ENCODE measurements at regions not wholly inside any gene's neighbourhood (a gene's known extent, or its start where the extent isn't known, plus 50 kb on each side); places are given as distances from the start of the nearest gene placed in this dataset.

DNA sequence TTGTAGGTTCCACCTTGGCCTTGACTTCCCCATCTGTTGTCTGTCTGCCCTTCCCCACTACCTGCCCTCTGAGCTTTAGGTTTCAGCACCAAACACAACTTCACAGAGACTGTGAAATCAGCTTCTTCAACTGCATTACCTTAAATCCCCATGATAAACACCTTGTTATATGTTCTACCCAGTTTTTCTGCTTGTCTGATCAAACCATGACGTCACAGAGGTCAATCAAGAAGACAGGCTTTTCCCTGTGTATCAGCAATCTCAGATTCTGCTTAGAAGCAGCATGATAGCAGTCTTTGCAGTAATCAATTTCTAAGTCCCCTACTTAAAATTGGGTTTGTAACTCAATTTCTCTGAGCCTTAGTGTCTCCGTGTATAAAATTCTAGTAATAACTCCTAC lies 175.0 kb downstream of the PLK2 start:
- TF ChIP-seq, protein P1, sequence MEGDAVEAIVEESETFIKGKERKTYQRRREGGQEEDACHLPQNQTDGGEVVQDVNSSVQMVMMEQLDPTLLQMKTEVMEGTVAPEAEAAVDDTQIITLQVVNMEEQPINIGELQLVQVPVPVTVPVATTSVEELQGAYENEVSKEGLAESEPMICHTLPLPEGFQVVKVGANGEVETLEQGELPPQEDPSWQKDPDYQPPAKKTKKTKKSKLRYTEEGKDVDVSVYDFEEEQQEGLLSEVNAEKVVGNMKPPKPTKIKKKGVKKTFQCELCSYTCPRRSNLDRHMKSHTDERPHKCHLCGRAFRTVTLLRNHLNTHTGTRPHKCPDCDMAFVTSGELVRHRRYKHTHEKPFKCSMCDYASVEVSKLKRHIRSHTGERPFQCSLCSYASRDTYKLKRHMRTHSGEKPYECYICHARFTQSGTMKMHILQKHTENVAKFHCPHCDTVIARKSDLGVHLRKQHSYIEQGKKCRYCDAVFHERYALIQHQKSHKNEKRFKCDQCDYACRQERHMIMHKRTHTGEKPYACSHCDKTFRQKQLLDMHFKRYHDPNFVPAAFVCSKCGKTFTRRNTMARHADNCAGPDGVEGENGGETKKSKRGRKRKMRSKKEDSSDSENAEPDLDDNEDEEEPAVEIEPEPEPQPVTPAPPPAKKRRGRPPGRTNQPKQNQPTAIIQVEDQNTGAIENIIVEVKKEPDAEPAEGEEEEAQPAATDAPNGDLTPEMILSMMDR (IDR thresholded peaks at IDR 0.05; ENCODE audit: insufficient read depth in 1 of 2, low read depth in 1 of 2, low read length in 1 of 2, severe bottlenecking in 1 of 2, unreplicated experiment in 1 of 2), result no peak

DNA sequence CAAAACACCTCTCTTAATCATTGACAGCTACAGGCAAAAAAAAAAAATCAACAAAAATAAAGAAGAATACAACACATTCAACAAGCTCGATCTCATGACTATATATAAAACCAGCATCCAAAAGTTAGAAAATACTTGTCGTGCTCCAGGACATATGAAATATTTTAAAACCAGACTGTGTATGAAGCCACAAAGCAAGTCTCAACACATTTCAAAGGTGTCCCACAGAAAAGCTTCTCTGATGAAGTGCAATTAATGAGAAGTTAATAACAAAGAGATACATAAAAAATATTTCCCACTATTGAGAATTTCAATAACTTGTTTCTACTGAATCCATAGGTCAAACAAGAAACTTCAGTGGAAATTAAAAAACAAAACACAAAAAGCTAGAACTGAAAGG lies 178.7 kb downstream of the PLK2 start:
- Mint-ChIP-seq H3K9me3 (ENCODE audit: unreplicated experiment) (no peaks in the 10 kb centered on the region), H3K27me3 (ENCODE audit: insufficient read depth, unreplicated experiment) (no peaks in the 10 kb centered on the region), H3K36me3 (ENCODE audit: insufficient read depth, unreplicated experiment) (no peaks in the 10 kb centered on the region), H3K27ac (ENCODE audit: unreplicated experiment) (no peak overlapping the region), H3K4me3 (ENCODE audit: unreplicated experiment) (no peak overlapping the region), H3K4me1 (ENCODE audit: low read depth, unreplicated experiment) (no peaks in the 10 kb centered on the region)
- ChIA-PET POLR2A (interaction anchor here (0.7 kb wide), 1 partner anchor 106 kb away, joined by 3 read pairs; no protein-coding TSS in a partner anchor), CTCF (interaction anchor here (1.1 kb wide), 1 partner anchor 17 kb away, joined by 3 read pairs; no protein-coding TSS in a partner anchor)
- BruUV-seq (replicated peaks), result no TSS peak
- intact Hi-C loops (cut with micrococcal nuclease; ENCODE audit: unreplicated experiment), result no loop called here
- Histone ChIP-seq H3K36me3 (ENCODE audit: control insufficient read depth, insufficient read depth, low read length) (no peaks in the 10 kb centered on the region), H3K9me3 (no peaks in the 10 kb centered on the region), H3K4me1 (no peaks in the 10 kb centered on the region), H3K27me3 (replicated peaks; ENCODE audit: control insufficient read depth, insufficient read depth, low read length) (no peaks in the 10 kb centered on the region), H3K4me3 (ENCODE audit: low read depth, low read length) (no peak overlapping the region)
- TF ChIP-seq, protein P1 (IDR thresholded peaks at IDR 0.05; ENCODE audit: insufficient read depth in 1 of 2, low read depth in 1 of 2, low read length in 1 of 2, severe bottlenecking in 1 of 2, unreplicated experiment in 1 of 2), result no peak
- DNase-seq, result no peak

More for the DNA sequence above, 175.0 kb downstream of the PLK2 start:
- Mint-ChIP-seq H3K4me1 (ENCODE audit: low read depth, unreplicated experiment) (no peaks in the 10 kb centered on the region), H3K27me3 (ENCODE audit: insufficient read depth, unreplicated experiment) (no peaks in the 10 kb centered on the region), H3K9me3 (ENCODE audit: unreplicated experiment) (no peaks in the 10 kb centered on the region), H3K4me3 (ENCODE audit: unreplicated experiment) (no peak overlapping the region), H3K27ac (ENCODE audit: unreplicated experiment) (no peak overlapping the region), H3K36me3 (ENCODE audit: insufficient read depth, unreplicated experiment) (no peaks in the 10 kb centered on the region)
- H3K9me3 ChIP-seq, result no peaks in the 10 kb centered on the region
- no TSS peak for BruUV-seq (replicated peaks)
- H3K4me3 ChIP-seq (ENCODE audit: low read depth, low read length), result no peak overlapping the region
- POLR2A ChIA-PET, result no interaction called here
- no peaks in the 10 kb centered on the region for H3K27me3 ChIP-seq (replicated peaks; ENCODE audit: control insufficient read depth, insufficient read depth, low read length)
- no peak for DNase-seq
- intact Hi-C loops (cut with micrococcal nuclease; ENCODE audit: unreplicated experiment), result no loop called here
- CTCF ChIA-PET, result no interaction called here
- H3K4me1 ChIP-seq, result no peaks in the 10 kb centered on the region
- H3K36me3 ChIP-seq (ENCODE audit: control insufficient read depth, insufficient read depth, low read length), result no peaks in the 10 kb centered on the region

DNA sequence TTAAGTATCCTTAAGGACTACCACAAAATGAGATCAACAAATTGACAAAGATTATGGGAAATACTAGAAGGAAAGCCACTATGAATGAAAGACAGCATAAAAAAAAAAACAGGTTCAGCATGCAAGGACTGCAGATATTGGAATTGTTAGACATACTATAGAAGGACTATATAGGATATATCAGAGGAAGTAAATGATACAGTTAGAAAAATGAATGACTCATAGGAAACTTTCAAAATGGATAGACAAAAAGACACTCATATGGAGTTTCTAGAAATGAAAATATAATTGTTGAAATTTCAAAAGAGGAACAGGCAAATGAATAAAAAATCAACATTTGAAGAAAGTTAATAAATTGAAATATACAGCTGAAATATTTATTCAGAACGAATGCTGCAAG lies 180.6 kb downstream of the PLK2 start:
- DNase-seq, result no peak

More for the DNA sequence above, 180.6 kb downstream of the PLK2 start:
- Histone ChIP-seq H3K36me3 (ENCODE audit: control insufficient read depth, insufficient read depth, low read length) (no peaks in the 10 kb centered on the region), H3K4me1 (no peaks in the 10 kb centered on the region), H3K27me3 (replicated peaks; ENCODE audit: control insufficient read depth, insufficient read depth, low read length) (no peaks in the 10 kb centered on the region), H3K4me3 (ENCODE audit: low read depth, low read length) (no peak overlapping the region), H3K9me3 (no peaks in the 10 kb centered on the region)
- no peak overlapping the region for H3K4me3 Mint-ChIP-seq (ENCODE audit: unreplicated experiment)
- TF ChIP-seq, protein P1 (IDR thresholded peaks at IDR 0.05; ENCODE audit: insufficient read depth in 1 of 2, low read depth in 1 of 2, low read length in 1 of 2, severe bottlenecking in 1 of 2, unreplicated experiment in 1 of 2), result no peak
- no peaks in the 10 kb centered on the region for H3K36me3 Mint-ChIP-seq (ENCODE audit: insufficient read depth, unreplicated experiment)
- ChIA-PET POLR2A (no interaction called here), CTCF (no interaction called here)
- H3K27ac Mint-ChIP-seq (ENCODE audit: unreplicated experiment), result no peak overlapping the region
- intact Hi-C loops (cut with micrococcal nuclease; ENCODE audit: unreplicated experiment), result no loop called here
- no peaks in the 10 kb centered on the region for H3K4me1 Mint-ChIP-seq (ENCODE audit: low read depth, unreplicated experiment)
- no peaks in the 10 kb centered on the region for H3K9me3 Mint-ChIP-seq (ENCODE audit: unreplicated experiment)
- BruUV-seq (replicated peaks), result no TSS peak
- H3K27me3 Mint-ChIP-seq (ENCODE audit: insufficient read depth, unreplicated experiment), result no peaks in the 10 kb centered on the region
